Heart left ventricle (tissue), 13 donors: ENCODE measurements at regions not wholly inside any gene's neighbourhood (a gene's known extent, or its start where the extent isn't known, plus 50 kb on each side); places are given as distances from the start of the nearest gene placed in this dataset.

Source experiments
- CTCF ChIP-seq, 12 donors: fragments of 200-600 bp; sonication (generic) in 4 of 12; IDR thresholded peaks; one replicate each; pipeline versions ENCODE4 v1.5.0 to v1.8.0; 2018 to 2022; ENCODE audit warnings: antibody characterized with exemption in 12 of 12, mild to moderate bottlenecking in 5 of 12
- POLR2A ChIP-seq, 2 donors: fragments of 450-650 bp; IDR thresholded peaks; one replicate each; pipeline ENCODE4 v1.6.1; 2017; ENCODE audit warnings: antibody characterized with exemption in 2 of 2, mild to moderate bottlenecking in 2 of 2, moderate library complexity in 2 of 2
- donor health status: ischemic (EF 13 %, LVEDD 7.1; RV severe dilation, severe dysfunction).
- donor health status: DM: no; HTN: yes; CAD: no.
- donor health status: DM: no; HTN: no; CAD: no.
- donor health status: ischemic (EF 25% LVEDD 6.9; RV normal size, moderate dysfunction).
- donor health status: ischemic (EF 25% LVEDD 5.7; RV mildly dilated, moderate dysfunction).
- donor health status: ischemic (EF 35%, LVEDD 5.7; RV mildly dilated, moderate dysfunction).
- donor health status: nonischemic (EF 11% LVEDD 7.7; RV severe dilation, severe dysfunction).
- donor health status: DM: yes; HTN: yes; CAD: no.
- donor health status: PGD.
- donor health status: ischemic (EF 29% LVEDD 5.4; RV normal size, mild dysfunction).
- donor health status: nonischemic (EF 23%, LVEDD 6.1; RV moderate dilation, normal function).

DNA sequence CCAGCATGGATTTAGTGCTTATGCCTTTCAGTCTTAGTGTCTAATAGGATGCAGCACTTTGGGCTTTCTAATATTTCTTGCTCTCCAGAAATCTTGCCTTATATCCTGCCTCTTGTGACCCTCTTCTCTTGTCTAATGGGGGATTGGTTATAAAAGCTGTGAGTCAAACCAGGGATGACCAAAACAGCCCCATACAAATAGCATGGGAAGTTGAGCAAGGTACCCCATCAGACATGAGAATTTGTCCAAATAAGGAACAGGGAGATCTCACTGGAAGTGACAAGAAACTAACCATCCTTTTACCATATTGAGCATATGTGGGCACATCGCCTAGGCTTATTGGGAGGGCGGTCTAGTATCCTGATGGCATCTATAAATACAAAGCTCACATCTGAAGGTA is 78.8 kb upstream of the BZW1 start:
- TF ChIP-seq CTCF (IDR thresholded peaks at IDR 0.05) (no peak), POLR2A (IDR thresholded peaks at IDR 0.05) (no peak)
